ENCODE measurements at regions not wholly inside any gene's neighbourhood (a gene's known extent, or its start where the extent isn't known, plus 50 kb on each side); places are given as distances from the start of the nearest gene placed in this dataset.

GRCh38 chr20:39878320-39878719 lies 810.7 kb downstream of the MAFB start:
- H3K9me2 ChIP-seq (replicated peaks; ENCODE audit: insufficient read depth): no peaks in the 10 kb centered on the region
- 66% methylated on average over 2 of the region's 2 CpGs for WGBS (ENCODE audit: low lambda C conversion rate, missing lambda C conversion rate)
- no peaks in the 10 kb centered on the region for H3K36me3 ChIP-seq (replicated peaks; ENCODE audit: insufficient read depth, low read depth)
- H2AFZ ChIP-seq: no peak overlapping the region
- DNase-seq (ENCODE audit: low spot score): no peak
- H4K20me1 ChIP-seq (ENCODE audit: insufficient read depth, poor library complexity, severe bottlenecking): no peaks in the 10 kb centered on the region
- no peak overlapping the region for H3K4me3 ChIP-seq
- H3K27me3 ChIP-seq: no peaks in the 10 kb centered on the region
- H3K9me3 ChIP-seq (ENCODE audit: low read depth): no peaks in the 10 kb centered on the region
- H3K27ac ChIP-seq: no peak overlapping the region
- no peak for TF ChIP-seq EZH2phosphoT487 (IDR thresholded peaks at IDR 0.05; ENCODE audit: low read depth, severe bottlenecking, unreplicated experiment)
- no peak for TF ChIP-seq EZH2 (IDR thresholded peaks at IDR 0.05; ENCODE audit: borderline replicate concordance)
- TF ChIP-seq CTCF (IDR thresholded peaks at IDR 0.05; ENCODE audit: poor library complexity): no peak
- no peak overlapping the region for H3K4me2 ChIP-seq
- H3K79me2 ChIP-seq: no peaks in the 10 kb centered on the region
- peaks cover 4% of the 10 kb centered on the region for H3K4me1 ChIP-seq (ENCODE audit: insufficient read depth)

GRCh38 chr20:39877788-39878187 lies 811.2 kb downstream of the MAFB start:
- no peaks in the 10 kb centered on the region for H4K20me1 ChIP-seq (ENCODE audit: insufficient read depth, poor library complexity, severe bottlenecking)
- no peak overlapping the region for H2AFZ ChIP-seq
- H3K4me3 ChIP-seq: no peak overlapping the region
- H3K79me2 ChIP-seq: no peaks in the 10 kb centered on the region
- no peaks in the 10 kb centered on the region for H3K27me3 ChIP-seq
- no peak for DNase-seq (ENCODE audit: low spot score)
- H3K9me3 ChIP-seq (ENCODE audit: low read depth): no peaks in the 10 kb centered on the region
- H3K27ac ChIP-seq: no peak overlapping the region
- H3K9me2 ChIP-seq (replicated peaks; ENCODE audit: insufficient read depth): no peaks in the 10 kb centered on the region
- no peaks in the 10 kb centered on the region for H3K36me3 ChIP-seq (replicated peaks; ENCODE audit: insufficient read depth, low read depth)
- WGBS (ENCODE audit: low lambda C conversion rate, missing lambda C conversion rate): 37% methylated on average over 2 of the region's 2 CpGs
- TF ChIP-seq EZH2phosphoT487 (IDR thresholded peaks at IDR 0.05; ENCODE audit: low read depth, severe bottlenecking, unreplicated experiment): no peak
- TF ChIP-seq EZH2 (IDR thresholded peaks at IDR 0.05; ENCODE audit: borderline replicate concordance): no peak
- TF ChIP-seq CTCF (IDR thresholded peaks at IDR 0.05; ENCODE audit: poor library complexity): no peak
- H3K4me2 ChIP-seq: no peak overlapping the region
- peaks cover 4% of the 10 kb centered on the region for H3K4me1 ChIP-seq (ENCODE audit: insufficient read depth)

- DNase-seq (ENCODE audit: low spot score): peak; percentile 15
- 57% methylated on average over 10 of the region's 10 CpGs for WGBS (ENCODE audit: low lambda C conversion rate, missing lambda C conversion rate)
- Histone ChIP-seq H3K9me3 (ENCODE audit: low read depth) (no peaks in the 10 kb centered on the region), H3K27ac (no peak overlapping the region), H3K4me3 (no peak overlapping the region), H3K4me2 (no peak overlapping the region), H3K36me3 (replicated peaks; ENCODE audit: insufficient read depth, low read depth) (no peaks in the 10 kb centered on the region), H2AFZ (no peak overlapping the region), H4K20me1 (ENCODE audit: insufficient read depth, poor library complexity, severe bottlenecking) (no peaks in the 10 kb centered on the region), H3K9me2 (replicated peaks; ENCODE audit: insufficient read depth) (no peaks in the 10 kb centered on the region), H3K79me2 (no peaks in the 10 kb centered on the region), H3K4me1 (ENCODE audit: insufficient read depth) (peaks cover 4% of the 10 kb centered on the region), H3K27me3 (no peaks in the 10 kb centered on the region)
- TF ChIP-seq EZH2 (IDR thresholded peaks at IDR 0.05; ENCODE audit: borderline replicate concordance) (no peak), EZH2phosphoT487 (IDR thresholded peaks at IDR 0.05; ENCODE audit: low read depth, severe bottlenecking, unreplicated experiment) (no peak), CTCF (IDR thresholded peaks at IDR 0.05; ENCODE audit: poor library complexity) (no peak)
Observed at GRCh38 chr20:39876976-39877635, 811.9 kb downstream of the MAFB start.
